Retinal pigment epithelial cell (primary cell): ENCODE measurements at regions not wholly inside any gene's neighbourhood (a gene's known extent, or its start where the extent isn't known, plus 50 kb on each side); places are given as distances from the start of the nearest gene placed in this dataset.

Experiments
- DNase-seq: peaks from one replicate; pipeline ENCODE4 v3.0.0-alpha.2; 2010; ENCODE audit warnings: low read depth
- H3K4me3 ChIP-seq: 2 replicates; pipeline ENCODE4 v1.5.1; 2011; ENCODE audit warnings: mild to moderate bottlenecking, low read length, control low read depth, moderate library complexity
- CTCF ChIP-seq: conservative IDR thresholded peaks from 2 replicates; pipeline ENCODE4 v1.5.1; 2011; ENCODE audit warnings: low read depth, low read length, control low read depth, inconsistent platforms

GRCh38 chr6:115363379-115363778 lies 697.3 kb downstream of the FRK start:
- no peak overlapping the region for H3K4me3 ChIP-seq
- DNase-seq, result no peak
- no peak for TF ChIP-seq CTCF

- H3K4me3 ChIP-seq, result no peak overlapping the region
- TF ChIP-seq CTCF, result no peak
- DNase-seq, result no peak
Measured at GRCh38 chr6:115362234-115362633, 698.5 kb downstream of the FRK start.

GRCh38 chr6:115360602-115361325 lies 699.9 kb downstream of the FRK start:
- no peak overlapping the region for H3K4me3 ChIP-seq
- DNase-seq, result no peak
- no peak for TF ChIP-seq CTCF

GRCh38 chr6:115358616-115359015 lies 702.1 kb downstream of the FRK start:
- no peak overlapping the region for H3K4me3 ChIP-seq
- no peak for DNase-seq
- no peak for TF ChIP-seq CTCF

GRCh38 chr6:115356371-115356770 lies 704.3 kb downstream of the FRK start:
- no peak for TF ChIP-seq CTCF
- no peak for DNase-seq
- no peak overlapping the region for H3K4me3 ChIP-seq

- no peak for TF ChIP-seq CTCF
- no peak overlapping the region for H3K4me3 ChIP-seq
- DNase-seq, result no peak
Measured at GRCh38 chr6:115323001-115323400, 737.7 kb downstream of the FRK start.

- TF ChIP-seq CTCF, result no peak
- no peak overlapping the region for H3K4me3 ChIP-seq
- no peak for DNase-seq
Measured at GRCh38 chr6:115319823-115320222, 740.9 kb downstream of the FRK start.
